Gastroesophageal sphincter (tissue), 4 donors: ENCODE measurements at regions not wholly inside any gene's neighbourhood (a gene's known extent, or its start where the extent isn't known, plus 50 kb on each side); places are given as distances from the start of the nearest gene placed in this dataset.
"Not testable (repeated sequence)": the region's sequence is repeated elsewhere in the genome, so short reads cannot be mapped to it uniquely, and the experiment has no call there.

Experiments used
- ATAC-seq: fragments of 150-250 bp; one replicate; pipeline ENCODE4 v1.9.1; 2016; ENCODE audit warnings: mild to moderate bottlenecking, moderate library complexity
- H3K27ac ChIP-seq, 4 donors: fragments of 200-600 bp; sonication (generic) in 3 of 4; 1 replicate in 3 of 4; 2 replicates in 1 of 4; pipeline ENCODE4 v1.5.1; 2016 to 2019
- H3K27me3 ChIP-seq: fragments of 200-600 bp; sonication (generic); one replicate; pipeline ENCODE4 v1.5.1; 2019
- H3K36me3 ChIP-seq, 2 donors: fragments of 200-600 bp; sonication (generic); one replicate each; pipeline ENCODE4 v1.5.1; 2019; ENCODE audit warnings: control low read depth in 1 of 2
- H3K4me1 ChIP-seq, 3 donors: fragments of 200-600 bp; sonication (generic); 1 replicate in 2 of 3; 2 replicates in 1 of 3; pipeline ENCODE4 v1.5.1; 2016 to 2019; ENCODE audit warnings: control low read depth in 2 of 3
- H3K4me3 ChIP-seq, 2 donors: fragments of 200-600 bp; sonication (generic); one replicate each; pipeline ENCODE4 v1.5.1; 2019; ENCODE audit warnings: mild to moderate bottlenecking in 1 of 2, moderate library complexity in 1 of 2
- H3K9me3 ChIP-seq, 3 donors: fragments of 200-600 bp; sonication (generic); one replicate each; pipeline ENCODE4 v1.5.1; 2017 to 2019; ENCODE audit warnings: control low read depth in 2 of 3
- EP300 ChIP-seq: sonication (generic); formaldehyde crosslinking; IDR thresholded peaks from one replicate; pipeline ENCODE4 v1.6.1; 2017; ENCODE audit warnings: antibody characterized with exemption, mild to moderate bottlenecking
- POLR2A ChIP-seq, 2 donors: fragments of 450-650 bp; IDR thresholded peaks; one replicate each; pipeline ENCODE4 v1.6.1; 2017; ENCODE audit warnings: antibody characterized with exemption in 2 of 2, mild to moderate bottlenecking in 2 of 2, moderate library complexity in 1 of 2
- POLR2AphosphoS5 ChIP-seq: sonication (generic); formaldehyde crosslinking; IDR thresholded peaks from one replicate; pipeline ENCODE4 v1.6.1; 2017; ENCODE audit warnings: antibody characterized with exemption
- WGBS, 2 donors: methylation state at CpG; one replicate each; pipeline ENCODE4 v1.1.5; 2018; ENCODE audit warnings: low coverage in 1 of 2; 5-methylcytosine and 5-hydroxymethylcytosine counted together
- TF ChIP-seq, protein P1 (sequence below), 4 experiments: fragments of 200-600 bp in 2 of 4; fragments of 450-650 bp in 2 of 4; sonication (generic) in 1 of 4; IDR thresholded peaks; one replicate each; pipeline ENCODE4 v1.5.1; 2017 to 2019; ENCODE audit warnings: antibody characterized with exemption in 4 of 4, mild to moderate bottlenecking in 2 of 4, moderate library complexity in 2 of 4

DNA sequence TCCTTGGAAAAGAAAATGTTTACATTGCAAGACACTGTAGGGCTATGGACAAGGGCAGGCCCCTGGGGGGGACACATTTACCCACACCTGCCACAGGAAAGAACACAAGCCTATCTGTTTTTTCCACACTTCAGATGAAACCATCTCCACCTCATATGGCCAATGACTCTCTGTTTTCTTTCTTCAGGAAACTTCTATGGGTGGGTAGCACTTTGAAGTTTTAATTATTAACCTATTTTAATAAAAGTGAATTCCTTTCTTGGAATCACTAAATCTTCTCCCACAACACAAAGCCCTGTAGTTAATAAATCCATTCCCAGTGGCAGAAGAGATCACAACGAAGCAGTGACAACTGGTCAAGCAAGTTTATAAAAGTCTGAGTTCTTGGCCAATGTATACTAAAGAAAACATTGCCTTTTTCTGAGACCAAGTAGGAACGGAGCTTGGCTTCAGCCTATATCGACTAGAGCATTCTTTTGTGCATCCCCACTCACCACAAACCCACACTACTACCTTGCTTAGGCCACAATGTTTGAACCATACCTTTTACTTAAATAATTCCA lies 125.1 kb upstream of the CARMIL1 start:
- Histone ChIP-seq H3K27ac (no peak overlapping the region), H3K4me3 (no peak overlapping the region), H3K9me3 (peaks cover 0 to 16% (median 0%) of the 10 kb centered on the region in 3 donors), H3K36me3 (no peaks in the 10 kb centered on the region), H3K4me1 (no peaks in the 10 kb centered on the region), H3K27me3 (no peaks in the 10 kb centered on the region)
- 77 to 88% methylated on average over 2 to 3 of the region's 3 CpGs for WGBS, 2 donors
- no peak for ATAC-seq
- TF ChIP-seq, protein P1, sequence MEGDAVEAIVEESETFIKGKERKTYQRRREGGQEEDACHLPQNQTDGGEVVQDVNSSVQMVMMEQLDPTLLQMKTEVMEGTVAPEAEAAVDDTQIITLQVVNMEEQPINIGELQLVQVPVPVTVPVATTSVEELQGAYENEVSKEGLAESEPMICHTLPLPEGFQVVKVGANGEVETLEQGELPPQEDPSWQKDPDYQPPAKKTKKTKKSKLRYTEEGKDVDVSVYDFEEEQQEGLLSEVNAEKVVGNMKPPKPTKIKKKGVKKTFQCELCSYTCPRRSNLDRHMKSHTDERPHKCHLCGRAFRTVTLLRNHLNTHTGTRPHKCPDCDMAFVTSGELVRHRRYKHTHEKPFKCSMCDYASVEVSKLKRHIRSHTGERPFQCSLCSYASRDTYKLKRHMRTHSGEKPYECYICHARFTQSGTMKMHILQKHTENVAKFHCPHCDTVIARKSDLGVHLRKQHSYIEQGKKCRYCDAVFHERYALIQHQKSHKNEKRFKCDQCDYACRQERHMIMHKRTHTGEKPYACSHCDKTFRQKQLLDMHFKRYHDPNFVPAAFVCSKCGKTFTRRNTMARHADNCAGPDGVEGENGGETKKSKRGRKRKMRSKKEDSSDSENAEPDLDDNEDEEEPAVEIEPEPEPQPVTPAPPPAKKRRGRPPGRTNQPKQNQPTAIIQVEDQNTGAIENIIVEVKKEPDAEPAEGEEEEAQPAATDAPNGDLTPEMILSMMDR (IDR thresholded peaks at IDR 0.05) = no peak
- TF ChIP-seq POLR2A (IDR thresholded peaks at IDR 0.05) = no peak

DNA sequence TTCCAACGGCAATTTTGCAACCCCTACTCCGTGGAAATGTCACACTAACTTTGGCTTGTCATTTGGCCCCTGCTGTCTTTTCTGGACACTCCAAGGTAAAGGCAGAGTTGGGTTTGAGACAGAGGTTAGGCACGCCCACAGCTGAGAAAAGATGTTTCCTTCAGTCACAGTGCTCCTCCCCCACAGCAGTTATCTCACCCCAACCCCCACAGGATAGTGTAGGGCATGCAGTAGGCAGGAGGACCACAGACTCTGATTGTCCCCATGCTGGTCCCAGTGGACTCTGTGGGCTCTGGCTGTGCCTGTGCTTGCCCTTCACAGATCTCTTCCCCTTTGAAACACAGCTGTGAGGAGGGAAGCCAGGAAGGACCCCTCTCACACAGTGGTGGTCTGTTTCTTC lies 124.0 kb upstream of the CARMIL1 start:
- TF ChIP-seq EP300 = no peak
- no peak for TF ChIP-seq POLR2AphosphoS5
- no peak for TF ChIP-seq POLR2A (IDR thresholded peaks at IDR 0.05)
- TF ChIP-seq, protein P1 (IDR thresholded peaks at IDR 0.05) = no peak
- peaks cover 0 to 25% (median 0%) of the 10 kb centered on the region in 3 donors for H3K9me3 ChIP-seq
- no peaks in the 10 kb centered on the region for H3K27me3 ChIP-seq
- WGBS, 2 donors = 29 to 72% methylated on average over 1 to 3 of the region's 3 CpGs
- no peak for ATAC-seq
- no peaks in the 10 kb centered on the region for H3K4me1 ChIP-seq
- no peaks in the 10 kb centered on the region for H3K36me3 ChIP-seq
- no peak overlapping the region for H3K27ac ChIP-seq
- H3K4me3 ChIP-seq = no peak overlapping the region

DNA sequence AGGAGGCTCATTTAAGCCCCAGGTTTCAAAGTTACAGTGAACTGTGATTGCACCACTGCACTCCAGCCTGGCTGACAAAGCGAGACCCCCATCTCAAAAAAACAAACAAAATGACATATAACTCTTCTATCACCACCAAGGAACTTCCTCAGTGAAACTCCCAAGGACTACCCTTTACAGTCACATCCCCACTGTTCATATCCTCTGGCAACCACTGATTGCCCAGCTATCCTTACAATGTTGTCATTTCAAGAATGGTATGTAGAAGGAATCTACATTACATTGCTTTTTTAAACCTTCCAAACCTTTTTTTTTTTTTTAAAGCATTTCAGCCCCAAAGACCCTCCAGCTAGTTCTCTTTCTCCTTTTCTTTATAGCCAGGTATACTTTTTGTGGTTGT lies 123.1 kb upstream of the CARMIL1 start:
- ATAC-seq = no peak
- Histone ChIP-seq H3K9me3 (peaks cover 0 to 26% (median 0%) of the 10 kb centered on the region in 3 donors), H3K4me1 (no peaks in the 10 kb centered on the region), H3K4me3 (no peak overlapping the region), H3K27ac (no peak overlapping the region), H3K27me3 (no peaks in the 10 kb centered on the region), H3K36me3 (no peaks in the 10 kb centered on the region)
- 25% methylated on average over 1 of the region's 1 CpG; no CpG with 5 or more reads in 1 of the 2 donors for WGBS, 2 donors
- TF ChIP-seq, protein P1 (IDR thresholded peaks at IDR 0.05) = no peak
- TF ChIP-seq POLR2A (IDR thresholded peaks at IDR 0.05) = no peak
- TF ChIP-seq POLR2AphosphoS5 = no peak
- no peak for TF ChIP-seq EP300

DNA sequence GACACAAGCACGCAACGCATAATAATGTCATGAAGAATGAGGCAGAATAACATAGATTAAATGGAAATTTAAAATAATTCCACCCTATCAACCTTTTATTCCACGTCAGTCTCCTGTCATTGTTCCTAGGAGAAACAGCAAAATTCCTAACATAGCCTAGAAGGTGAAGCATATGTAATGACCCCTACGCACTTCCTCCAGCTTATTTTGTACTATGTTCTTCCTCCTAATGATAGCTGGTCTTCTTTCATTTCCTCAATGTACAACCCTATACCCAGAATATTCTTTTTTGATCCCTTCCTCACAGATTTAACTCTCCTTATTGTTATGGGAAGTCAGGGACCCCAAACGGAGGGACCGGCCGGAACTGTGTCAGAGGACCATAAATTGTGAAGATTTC lies 122.0 kb upstream of the CARMIL1 start:
- no peaks in the 10 kb centered on the region for H3K36me3 ChIP-seq
- TF ChIP-seq POLR2A (IDR thresholded peaks at IDR 0.05) (no peak), POLR2AphosphoS5 (no peak), EP300 (no peak)
- TF ChIP-seq, protein P1 (IDR thresholded peaks at IDR 0.05) = no peak
- H3K4me3 ChIP-seq = no peak overlapping the region
- H3K4me1 ChIP-seq = no peaks in the 10 kb centered on the region
- peaks cover 0 to 26% (median 0%) of the 10 kb centered on the region in 3 donors for H3K9me3 ChIP-seq
- WGBS, 2 donors = 86 to 91% methylated on average over 7 of the region's 7 CpGs
- no peaks in the 10 kb centered on the region for H3K27me3 ChIP-seq
- H3K27ac ChIP-seq = no peak overlapping the region
- no peak for ATAC-seq

DNA sequence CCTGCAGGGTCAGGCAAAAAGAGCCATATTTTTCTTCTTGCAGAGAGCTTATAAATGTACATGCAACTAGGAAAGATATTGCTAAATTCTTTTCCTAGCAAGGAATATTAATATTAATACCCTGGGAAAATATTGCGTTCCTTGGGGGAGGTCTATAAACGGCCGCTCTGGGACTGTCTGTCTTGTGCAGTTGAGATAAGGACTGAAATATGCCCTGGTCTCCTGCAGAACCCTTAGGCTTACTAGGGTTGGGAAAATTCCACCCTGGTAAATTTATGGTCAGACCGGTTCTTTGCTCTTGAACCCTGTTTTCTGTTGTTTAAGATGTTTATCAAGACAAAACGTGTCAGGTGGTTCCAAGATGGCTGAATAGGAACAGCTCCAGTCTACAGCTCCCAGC lies 121.3 kb upstream of the CARMIL1 start:
- Histone ChIP-seq H3K9me3 (peaks cover 0 to 26% (median 0%) of the 10 kb centered on the region in 3 donors), H3K27me3 (no peaks in the 10 kb centered on the region), H3K27ac (no peak overlapping the region), H3K36me3 (no peaks in the 10 kb centered on the region), H3K4me3 (no peak overlapping the region), H3K4me1 (no peaks in the 10 kb centered on the region)
- ATAC-seq = no peak
- WGBS, 2 donors = 94 to 98% methylated on average over 4 to 5 of the region's 5 CpGs
- TF ChIP-seq, protein P1 (IDR thresholded peaks at IDR 0.05) = no peak
- TF ChIP-seq POLR2A (IDR thresholded peaks at IDR 0.05) (no peak), EP300 (no peak), POLR2AphosphoS5 (no peak)

DNA sequence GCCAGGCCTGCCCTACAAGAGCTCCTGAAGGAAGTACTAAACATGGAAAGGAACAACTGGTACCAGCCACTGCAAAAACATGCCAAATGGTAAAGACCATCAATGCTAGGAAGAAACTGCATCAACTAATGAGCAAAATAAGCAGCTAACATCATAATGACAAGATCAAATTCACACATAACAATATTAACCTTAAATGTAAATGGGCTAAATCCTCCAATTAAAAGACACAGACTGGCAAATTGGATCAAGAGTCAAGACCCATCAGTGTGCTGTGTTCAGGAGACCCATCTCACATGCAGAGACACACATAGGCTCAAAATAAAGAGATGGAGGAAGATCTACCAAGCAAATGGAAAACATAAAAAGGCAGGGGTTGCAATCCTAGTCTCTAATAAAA lies 119.0 kb upstream of the CARMIL1 start:
- not testable (repeated sequence) for ATAC-seq, H3K4me1 ChIP-seq, H3K27me3 ChIP-seq, H3K4me3 ChIP-seq, H3K27ac ChIP-seq, H3K36me3 ChIP-seq
- H3K9me3 ChIP-seq = peaks cover 0 to 26% (median 0%) of the 10 kb centered on the region in 3 donors
